CD4-positive, alpha-beta T cell treated with Interleukin-6 at 100 ng/mL for 8 hours (primary cell): ENCODE measurements at regions not wholly inside any gene's neighbourhood (a gene's known extent, or its start where the extent isn't known, plus 50 kb on each side); places are given as distances from the start of the nearest gene placed in this dataset.

Experiments used
- DNase-seq: peaks from one replicate; pipeline ENCODE4 v3.0.0-alpha.2; 2020; ENCODE audit warnings: mixed read lengths, low spot score

GRCh38 chr6:54717849-54718455 is 128.6 kb upstream of the FAM83B start:
- DNase-seq: peak; percentile 5

GRCh38 chr6:54718541-54719023 is 128.0 kb upstream of the FAM83B start:
- no peak for DNase-seq

GRCh38 chr6:54719131-54719530 is 127.4 kb upstream of the FAM83B start:
- DNase-seq: no peak

DNA sequence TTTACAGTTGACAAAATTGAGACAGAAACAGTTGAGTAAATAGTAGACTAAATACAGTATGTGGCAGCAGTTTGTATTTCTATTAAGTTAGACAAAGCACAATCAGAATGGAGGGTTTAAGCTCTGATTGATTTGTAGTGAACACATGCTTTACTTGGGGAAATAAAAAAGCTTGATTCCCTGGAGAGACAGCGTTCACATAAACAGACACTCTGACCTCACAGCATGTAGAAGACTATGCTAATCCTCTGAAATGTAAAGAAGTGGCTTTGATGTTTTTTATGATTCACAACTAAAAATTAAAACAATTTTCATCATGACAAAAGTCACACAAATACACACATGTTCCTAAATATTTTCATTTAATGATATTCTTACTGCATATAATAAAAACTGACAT is 126.9 kb upstream of the FAM83B start:
- no peak for DNase-seq

DNA sequence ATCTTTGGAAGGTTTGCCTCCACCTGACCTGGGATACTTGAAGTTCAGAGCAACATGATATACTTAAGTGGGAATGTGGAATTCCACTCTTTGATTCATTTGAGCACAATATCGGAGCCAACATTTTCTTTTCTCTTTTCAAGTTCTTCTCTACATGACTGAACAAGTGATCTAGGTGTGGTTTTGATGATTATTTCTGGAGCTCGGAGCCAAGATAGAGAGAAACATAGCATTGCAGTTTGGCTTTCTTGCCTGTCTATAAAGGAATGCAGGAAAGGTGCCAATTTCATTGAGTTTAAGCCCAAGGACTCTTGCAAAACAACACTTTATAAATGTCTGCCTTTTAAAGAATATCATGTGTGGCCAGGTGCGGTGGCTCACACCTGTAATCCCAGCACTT is 124.2 kb upstream of the FAM83B start:
- no peak for DNase-seq

DNA sequence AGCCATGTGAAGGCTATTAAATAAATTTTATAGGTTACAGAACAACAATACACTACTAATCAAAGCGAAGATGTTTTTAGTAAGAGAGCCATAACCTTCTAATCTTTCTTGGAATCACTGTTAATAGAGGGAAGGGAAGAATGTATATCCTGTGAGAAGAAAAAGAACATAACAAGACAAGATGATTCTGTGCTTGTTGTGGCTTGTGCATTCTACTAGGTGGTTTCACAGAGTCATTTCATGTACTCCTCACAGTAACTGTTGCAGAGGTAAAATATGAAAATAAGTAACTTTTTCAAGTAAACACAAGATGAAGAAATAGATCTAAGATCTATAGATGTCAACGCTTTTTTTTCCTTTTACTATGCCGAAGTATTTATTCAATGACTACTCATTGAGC is 116.9 kb upstream of the FAM83B start:
- DNase-seq: no peak

DNA sequence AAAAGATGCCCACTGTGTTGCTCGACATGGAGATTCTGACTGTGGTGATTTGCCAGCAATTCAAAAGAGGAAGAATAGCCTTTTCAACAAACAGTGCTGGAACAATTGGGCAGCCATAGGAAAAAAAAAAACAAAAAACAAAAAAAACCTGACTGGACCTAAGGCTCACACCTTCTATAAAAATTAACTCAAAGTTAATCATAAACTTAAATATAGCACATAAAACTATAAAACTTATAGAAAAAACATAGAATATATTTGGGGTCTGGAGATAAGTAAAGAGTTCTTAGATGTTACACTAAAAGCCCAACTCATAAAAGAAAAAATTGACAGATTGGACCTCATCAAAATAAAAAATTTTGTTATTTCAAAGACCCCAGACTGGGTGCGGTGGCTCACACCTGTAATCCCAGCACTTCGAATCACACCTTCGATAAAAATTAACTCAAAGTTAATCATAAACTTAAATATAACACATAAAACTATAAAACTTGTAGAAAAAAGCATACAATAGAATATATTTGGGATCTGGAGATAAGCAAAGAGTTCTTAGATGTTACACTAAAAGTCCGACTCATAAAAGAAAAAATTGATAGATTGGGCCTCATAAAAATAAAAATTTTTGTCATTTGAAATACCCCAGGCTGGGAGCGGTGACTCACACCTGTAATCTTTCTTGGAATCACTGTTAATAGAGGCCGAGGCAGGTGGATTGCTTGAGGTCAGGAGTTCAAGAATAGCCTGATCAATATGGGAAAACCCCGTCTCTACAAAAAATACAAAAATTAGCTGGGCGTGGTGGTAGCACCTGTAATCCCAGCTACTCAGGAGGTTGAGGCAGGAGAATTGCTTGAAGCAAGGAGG is 115.6 kb upstream of the FAM83B start:
- DNase-seq: no peak

DNA sequence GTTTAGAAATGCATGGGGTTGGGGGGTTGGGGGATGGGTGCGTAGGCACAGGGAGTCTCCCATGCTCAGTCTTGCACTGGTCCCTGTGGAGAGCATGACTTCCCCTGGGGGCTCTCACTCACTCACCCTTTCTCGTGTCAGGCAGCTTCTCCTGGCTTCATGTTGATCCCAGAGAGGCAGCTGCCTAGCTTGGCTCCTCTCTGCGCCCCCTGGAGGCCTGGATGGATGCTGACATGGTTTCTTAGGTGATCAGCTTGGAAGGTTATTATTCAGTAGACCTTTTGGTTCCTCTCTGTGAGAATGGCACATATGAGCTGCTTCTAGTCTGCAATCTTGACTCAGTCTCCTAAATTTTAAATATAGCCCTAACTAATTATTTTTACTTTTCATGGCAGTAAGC is 109.3 kb upstream of the FAM83B start:
- no peak for DNase-seq

DNA sequence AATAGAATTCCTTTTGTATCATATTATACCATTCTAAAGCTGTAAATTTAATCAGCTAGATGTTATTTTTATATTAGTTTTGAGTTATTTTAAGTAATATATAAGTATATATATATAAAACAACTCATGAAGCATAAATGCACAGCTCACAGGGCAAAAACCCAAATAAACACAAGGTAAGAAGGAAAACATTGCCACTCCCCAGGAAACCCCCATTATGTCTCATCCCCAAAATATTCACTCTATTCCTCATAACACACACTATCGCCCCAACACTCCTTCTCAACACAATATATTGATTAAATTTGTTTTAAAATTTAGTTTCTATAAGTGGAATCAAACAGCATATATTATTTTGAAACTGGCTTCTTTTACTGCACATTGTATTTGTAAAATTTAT is 98.6 kb upstream of the FAM83B start:
- no peak for DNase-seq

DNA sequence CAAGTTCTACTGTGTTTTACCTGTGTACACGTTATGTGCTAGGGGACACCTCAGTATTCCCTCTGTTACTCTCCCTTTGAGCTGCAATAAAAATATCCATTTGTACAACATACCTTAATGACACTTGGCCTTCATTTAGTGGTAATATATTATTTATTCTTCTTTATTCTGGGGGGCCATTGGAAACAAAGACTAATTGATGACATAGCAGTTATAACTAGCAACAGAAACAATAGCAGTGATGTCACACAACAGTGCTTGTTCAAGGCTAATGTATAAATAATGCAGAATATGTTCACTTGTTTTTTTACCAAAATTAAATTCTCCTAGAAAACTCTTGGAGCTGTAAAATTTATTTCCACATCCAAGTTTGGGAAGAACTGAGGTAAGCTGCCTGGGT is 92.2 kb upstream of the FAM83B start:
- DNase-seq: no peak

DNA sequence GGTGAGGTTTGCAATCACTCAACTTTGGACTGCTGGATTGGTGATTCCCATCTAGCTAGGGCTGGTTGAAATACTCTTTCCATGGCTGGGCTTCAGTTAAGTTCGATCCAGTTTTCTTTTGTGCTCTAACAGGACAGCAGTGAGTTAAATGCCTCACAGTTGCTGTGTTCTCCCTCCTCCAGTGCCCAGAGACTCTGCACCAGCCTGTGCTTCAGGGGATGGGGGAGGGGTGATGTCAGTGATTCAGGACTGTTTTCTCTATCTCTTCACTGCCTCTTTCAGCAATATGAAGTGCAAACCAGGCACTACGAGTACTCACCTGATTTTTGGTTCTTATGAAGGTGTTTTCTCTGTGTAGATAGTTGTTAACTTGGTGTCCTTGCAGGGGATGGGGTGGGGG is 88.2 kb upstream of the FAM83B start:
- DNase-seq: no peak

DNA sequence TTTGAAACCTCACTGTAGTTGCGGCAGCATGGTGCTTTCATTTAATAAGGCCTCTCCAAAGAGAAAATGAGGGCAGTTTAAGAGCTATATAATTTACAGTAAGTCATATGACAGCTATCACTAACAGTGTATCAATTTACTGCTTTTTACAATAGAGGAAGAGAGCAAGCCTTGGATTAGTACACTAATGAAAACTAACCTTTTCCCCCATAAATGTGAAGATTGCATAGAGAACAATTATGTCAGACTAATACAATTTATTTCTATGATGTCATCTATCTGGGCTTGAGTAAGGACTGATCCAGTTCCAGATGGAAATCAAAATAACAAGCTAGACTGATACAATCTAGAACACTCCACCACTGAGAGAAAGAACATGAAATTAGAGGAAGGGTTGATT is 78.1 kb upstream of the FAM83B start:
- no peak for DNase-seq

DNA sequence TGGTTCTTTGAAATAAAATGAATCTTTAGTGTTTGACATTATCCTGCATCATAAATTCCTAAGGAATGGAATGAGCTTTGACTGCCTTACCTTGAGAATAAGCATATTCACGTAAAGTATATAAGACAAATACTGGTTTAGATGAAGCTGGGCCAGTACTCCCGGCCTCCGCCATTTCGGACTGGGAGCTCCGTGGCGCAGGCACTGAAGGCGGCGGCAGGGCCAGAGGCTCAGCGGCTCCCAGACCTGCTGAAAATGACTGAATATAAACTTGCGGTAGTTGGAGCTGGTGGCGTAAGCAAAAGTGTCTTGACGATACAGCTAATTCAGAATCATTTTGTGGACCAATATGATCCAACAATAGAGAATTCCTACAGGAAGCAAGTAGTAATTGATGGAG is 76.2 kb upstream of the FAM83B start:
- no peak for DNase-seq

GRCh38 chr6:54771968-54772367 is 74.6 kb upstream of the FAM83B start:
- no peak for DNase-seq

DNA sequence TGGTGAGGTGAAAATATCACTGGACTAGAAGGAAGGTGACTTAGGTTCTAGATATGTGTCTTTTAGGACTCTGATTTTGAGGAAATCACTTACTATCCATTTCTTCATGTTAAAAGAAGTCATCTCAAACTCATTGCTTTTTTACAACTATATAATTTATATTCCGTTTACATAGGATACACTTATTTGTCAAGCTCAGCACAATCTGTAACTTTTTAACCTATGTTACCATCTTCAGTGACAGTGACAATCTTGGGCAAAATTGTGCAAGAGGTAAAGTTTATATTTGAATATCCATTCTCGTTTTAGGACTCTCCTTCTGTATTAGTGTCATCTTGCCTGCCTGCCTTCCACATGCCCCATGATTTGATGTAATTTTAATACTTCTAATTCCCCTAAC is 74.0 kb upstream of the FAM83B start:
- no peak for DNase-seq

GRCh38 chr6:54775576-54775975 is 71.0 kb upstream of the FAM83B start:
- no peak for DNase-seq

GRCh38 chr6:54776891-54777290 is 69.7 kb upstream of the FAM83B start:
- no peak for DNase-seq

DNA sequence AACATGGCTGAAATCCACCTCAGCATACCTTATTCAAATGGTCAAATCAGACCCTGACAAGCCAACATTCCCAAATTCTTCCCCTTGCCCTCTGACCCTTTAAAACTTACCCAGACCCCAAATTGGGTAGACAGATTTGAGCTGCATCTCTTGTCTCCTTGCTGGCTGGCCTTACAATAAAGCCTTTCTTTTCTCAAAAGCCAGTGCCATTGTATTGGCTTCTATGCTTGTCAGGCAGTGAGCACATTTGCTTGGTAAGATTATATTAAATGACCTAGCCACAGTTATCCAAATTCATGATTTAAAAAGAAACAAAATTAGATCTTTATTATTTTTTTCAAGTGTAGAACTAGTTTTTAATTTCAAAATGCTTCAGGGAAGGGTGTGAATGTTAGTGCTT is 67.8 kb upstream of the FAM83B start:
- DNase-seq: no peak

DNA sequence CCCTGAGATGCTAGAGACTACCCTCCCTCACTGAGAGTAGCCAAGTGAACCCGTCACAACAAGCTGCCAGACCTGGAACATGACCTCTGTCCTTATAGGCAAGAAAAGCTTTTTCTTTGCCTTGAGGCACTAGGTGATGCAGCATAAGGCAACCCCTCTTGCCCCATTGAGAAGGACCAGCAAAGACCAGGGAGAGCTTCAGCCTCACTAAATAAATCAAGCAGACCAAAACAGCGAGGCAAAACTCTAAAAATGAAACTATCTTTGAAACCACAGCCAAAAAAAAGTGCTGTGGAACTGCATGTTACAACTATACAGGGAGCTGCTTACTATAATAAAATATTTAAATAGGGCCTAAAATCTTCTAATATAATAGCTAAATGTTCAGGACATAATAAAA is 62.6 kb upstream of the FAM83B start:
- no peak for DNase-seq

DNA sequence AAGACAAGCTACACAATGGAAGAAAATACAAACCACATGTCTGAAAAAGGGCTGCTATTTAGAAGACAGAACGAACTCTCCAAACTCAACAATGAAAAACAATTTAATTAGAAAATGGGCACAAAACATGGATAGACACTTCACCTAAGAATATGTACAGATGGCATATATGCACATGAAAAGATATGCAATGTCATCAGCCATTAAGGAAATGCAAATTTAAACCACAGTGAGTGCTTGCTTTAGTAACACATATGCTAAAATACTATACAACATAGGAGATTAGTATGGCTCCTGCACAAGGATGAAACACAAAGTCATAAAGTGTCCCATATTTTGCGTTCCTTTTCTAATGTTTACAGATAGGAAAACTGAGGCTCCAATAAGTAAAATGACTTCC is 60.4 kb upstream of the FAM83B start:
- DNase-seq: no peak

DNA sequence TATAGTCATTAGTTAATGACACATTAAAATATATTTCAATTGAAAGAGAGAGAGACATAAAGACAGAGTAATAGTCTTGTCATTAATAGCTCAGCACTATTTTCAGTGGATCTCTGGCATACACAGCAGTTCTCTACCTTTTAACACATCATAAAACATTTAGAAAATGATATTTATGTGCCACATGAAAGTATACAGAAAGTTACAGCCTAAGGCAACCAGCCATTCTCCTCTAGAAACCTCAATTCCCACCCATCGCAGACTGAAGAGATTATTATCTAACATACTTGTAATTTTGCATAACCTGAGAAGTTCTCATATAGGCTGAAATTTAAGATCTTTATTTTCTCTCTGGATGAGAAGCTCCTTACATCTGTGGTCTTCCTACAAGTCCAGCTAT is 58.7 kb upstream of the FAM83B start:
- DNase-seq: no peak
